Mucosa of descending colon (tissue), 3 donors: ENCODE measurements at regions not wholly inside any gene's neighbourhood (a gene's known extent, or its start where the extent isn't known, plus 50 kb on each side); places are given as distances from the start of the nearest gene placed in this dataset.

Source experiments
- ATAC-seq: fragments of 200-7000 bp; cut with Tn5 transposase; one replicate; pipeline ENCODE4 v1.9.1; 2020; ENCODE audit warnings: mild to moderate bottlenecking, moderate library complexity
- DNase-seq, 3 donors: peaks; one replicate each; pipeline ENCODE4 v3.0.0-alpha.2; 2020
- H3K36me3 ChIP-seq: fragments of 200-600 bp; one replicate; pipeline ENCODE4 v1.8.0; 2021; ENCODE audit warnings: low read depth, mild to moderate bottlenecking
- H3K4me1 ChIP-seq: fragments of 200-600 bp; one replicate; pipeline ENCODE4 v1.8.0; 2021; ENCODE audit warnings: low read depth, mild to moderate bottlenecking
- H3K4me3 ChIP-seq: fragments of 200-600 bp; one replicate; pipeline ENCODE4 v1.8.0; 2021; ENCODE audit warnings: mild to moderate bottlenecking
- H3K9me3 ChIP-seq: fragments of 200-600 bp; one replicate; pipeline ENCODE4 v1.8.0; 2021; ENCODE audit warnings: mild to moderate bottlenecking
- CTCF ChIP-seq: fragments of 200-600 bp; IDR thresholded peaks from one replicate; pipeline ENCODE4 v1.8.0; 2022; ENCODE audit warnings: antibody characterized with exemption, mild to moderate bottlenecking
- intact Hi-C, 2 donors: fragments of 100-400 bp; cut with DNase I in 1 of 2; cut with micrococcal nuclease in 1 of 2; formaldehyde crosslinking; loops; one replicate each; pipeline versions ENCODE4 v1.11.0 to v1.11.1; 2022; cut with DNase I, micrococcal nuclease
- donor health status: DM: no; HTN: no; CAD: no; lungs with moderate emphysema.
- donor health status: DM: no; HTN: no; CAD: no.
- donor health status: DM: no; HTN: yes; CAD: no.

- Histone ChIP-seq H3K4me3 (no peak overlapping the region), H3K4me1 (no peaks in the 10 kb centered on the region), H3K9me3 (no peaks in the 10 kb centered on the region), H3K36me3 (no peaks in the 10 kb centered on the region)
- no peak for DNase-seq
- ATAC-seq, result no peak
- no peak for TF ChIP-seq CTCF
- intact Hi-C loops, result no loop called here
Measured at GRCh38 chr5:117793963-117794362, 1194.4 kb downstream of the DTWD2 start.

GRCh38 chr5:117792476-117792875, 1195.9 kb downstream of the DTWD2 start:
- intact Hi-C loops, result no loop called here
- H3K4me1 ChIP-seq, result no peaks in the 10 kb centered on the region
- no peaks in the 10 kb centered on the region for H3K36me3 ChIP-seq
- H3K9me3 ChIP-seq, result no peaks in the 10 kb centered on the region
- no peak for DNase-seq
- TF ChIP-seq CTCF, result no peak
- ATAC-seq, result no peak
- H3K4me3 ChIP-seq, result no peak overlapping the region

GRCh38 chr5:117788596-117788995, 1199.8 kb downstream of the DTWD2 start:
- DNase-seq, result no peak
- intact Hi-C loops, result no loop called here
- Histone ChIP-seq H3K4me1 (no peaks in the 10 kb centered on the region), H3K36me3 (no peaks in the 10 kb centered on the region), H3K4me3 (no peak overlapping the region), H3K9me3 (no peaks in the 10 kb centered on the region)
- no peak for ATAC-seq
- TF ChIP-seq CTCF, result no peak

GRCh38 chr5:117779171-117779570, 1204.5 kb upstream of the SEMA6A start:
- no peaks in the 10 kb centered on the region for H3K9me3 ChIP-seq
- no peak overlapping the region for H3K4me3 ChIP-seq
- no peak for TF ChIP-seq CTCF
- intact Hi-C loops, result no loop called here
- no peak for ATAC-seq
- H3K4me1 ChIP-seq, result no peaks in the 10 kb centered on the region
- H3K36me3 ChIP-seq, result no peaks in the 10 kb centered on the region
- no peak for DNase-seq

- Histone ChIP-seq H3K9me3 (no peaks in the 10 kb centered on the region), H3K36me3 (no peaks in the 10 kb centered on the region), H3K4me3 (no peak overlapping the region), H3K4me1 (no peaks in the 10 kb centered on the region)
- intact Hi-C loops, result no loop called here
- DNase-seq (no peak), ATAC-seq (no peak)
- no peak for TF ChIP-seq CTCF
Measured at GRCh38 chr5:117776977-117777376, 1202.4 kb upstream of the SEMA6A start.

GRCh38 chr5:117769877-117770276, 1195.3 kb upstream of the SEMA6A start:
- intact Hi-C loops, result no loop called here
- DNase-seq, result no peak
- no peak for ATAC-seq
- H3K4me3 ChIP-seq, result no peak overlapping the region
- no peak for TF ChIP-seq CTCF
- H3K9me3 ChIP-seq, result no peaks in the 10 kb centered on the region
- H3K4me1 ChIP-seq, result no peaks in the 10 kb centered on the region
- no peaks in the 10 kb centered on the region for H3K36me3 ChIP-seq
